GM21786 (cell line): ENCODE measurements at regions not wholly inside any gene's neighbourhood (a gene's known extent, or its start where the extent isn't known, plus 50 kb on each side); places are given as distances from the start of the nearest gene placed in this dataset.
"Not testable (repeated sequence)": the region's sequence is repeated elsewhere in the genome, so short reads cannot be mapped to it uniquely, and the experiment has no call there.

Source experiments
- ATAC-seq: cut with Tn5 transposase; IDR thresholded peaks from one replicate; pipeline ENCODE4 v1.9.1; 2021; ENCODE audit not compliant: unreplicated experiment

DNA sequence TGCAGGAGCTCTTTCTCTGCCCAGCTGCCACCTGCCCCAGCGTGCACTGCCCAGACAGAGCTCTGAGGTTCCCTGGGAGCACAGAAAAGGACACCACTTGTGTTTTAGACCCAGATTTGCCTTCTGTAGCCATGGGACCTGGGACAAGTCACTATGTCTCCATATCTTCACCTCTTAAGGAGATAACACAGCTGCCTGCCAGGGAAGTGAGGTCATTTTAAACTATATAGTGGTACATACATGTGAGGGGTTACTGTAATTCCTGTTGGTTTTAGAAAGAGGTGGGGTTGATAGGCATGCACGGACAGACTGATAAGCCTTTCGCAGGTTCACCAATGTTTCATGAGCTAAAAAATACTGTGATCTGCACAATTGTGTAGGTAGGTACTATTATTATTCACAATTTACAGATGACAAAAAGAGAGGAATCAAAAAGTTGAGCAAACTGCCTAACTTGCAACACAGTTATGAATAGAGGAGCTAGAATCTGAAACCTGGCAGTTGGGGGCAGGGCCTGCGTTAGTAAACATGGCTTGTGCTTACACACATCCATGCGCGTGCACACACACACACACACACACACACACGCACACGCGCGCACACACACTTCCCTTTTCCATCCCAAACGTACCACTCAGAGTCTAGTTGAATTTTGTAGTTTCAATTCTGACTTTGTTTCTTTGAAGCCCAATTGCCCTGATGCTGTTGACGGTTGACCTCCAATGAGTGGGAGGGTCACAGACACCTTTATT, 193.6 kb downstream of the FAM43A start:
- no peak for ATAC-seq

DNA sequence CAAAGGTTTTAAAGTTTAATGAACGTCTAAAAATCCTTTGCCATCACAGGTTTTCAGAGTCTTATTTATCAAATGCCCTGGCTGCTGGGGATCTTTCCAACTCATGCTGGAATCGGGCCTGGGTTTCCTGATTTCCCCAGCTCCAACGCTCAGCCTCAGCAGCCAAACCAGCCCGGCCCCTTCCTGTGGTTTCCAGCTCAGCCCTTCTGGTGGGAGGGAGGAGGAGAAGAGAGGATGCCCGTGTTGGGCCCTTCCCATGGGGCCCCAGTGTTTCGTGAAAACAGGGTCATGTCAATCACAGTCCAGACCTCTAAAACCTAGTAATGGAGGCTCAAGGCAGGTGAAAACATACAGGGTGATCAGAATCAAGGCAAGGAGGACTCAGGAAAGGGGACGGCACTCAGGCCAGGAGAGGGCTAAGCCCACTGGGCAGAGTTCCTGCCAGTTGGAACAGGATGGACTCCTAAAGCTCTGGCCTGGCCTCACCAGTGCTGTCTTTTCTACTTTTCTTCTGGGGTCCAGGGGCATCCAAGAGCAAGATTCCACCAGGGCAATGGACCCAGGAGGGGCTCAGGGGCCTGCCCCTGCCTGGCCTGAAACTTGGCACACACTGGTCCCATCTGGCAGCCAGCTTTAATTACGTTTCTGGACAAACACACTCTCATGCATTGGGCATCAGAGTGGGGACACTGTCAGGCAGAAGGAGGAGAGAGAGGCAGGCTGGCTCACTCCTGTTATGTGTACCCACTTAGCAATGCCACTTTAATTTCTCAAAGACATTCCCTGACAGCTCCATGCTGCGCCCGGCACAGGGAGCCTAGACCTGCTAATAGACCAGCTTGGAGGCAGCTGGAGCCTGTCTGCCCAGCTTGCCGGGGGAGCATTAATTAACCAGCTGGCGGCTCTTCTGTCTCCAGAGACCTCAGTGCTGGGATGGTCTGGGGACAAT, 194.6 kb downstream of the FAM43A start:
- no peak for ATAC-seq

DNA sequence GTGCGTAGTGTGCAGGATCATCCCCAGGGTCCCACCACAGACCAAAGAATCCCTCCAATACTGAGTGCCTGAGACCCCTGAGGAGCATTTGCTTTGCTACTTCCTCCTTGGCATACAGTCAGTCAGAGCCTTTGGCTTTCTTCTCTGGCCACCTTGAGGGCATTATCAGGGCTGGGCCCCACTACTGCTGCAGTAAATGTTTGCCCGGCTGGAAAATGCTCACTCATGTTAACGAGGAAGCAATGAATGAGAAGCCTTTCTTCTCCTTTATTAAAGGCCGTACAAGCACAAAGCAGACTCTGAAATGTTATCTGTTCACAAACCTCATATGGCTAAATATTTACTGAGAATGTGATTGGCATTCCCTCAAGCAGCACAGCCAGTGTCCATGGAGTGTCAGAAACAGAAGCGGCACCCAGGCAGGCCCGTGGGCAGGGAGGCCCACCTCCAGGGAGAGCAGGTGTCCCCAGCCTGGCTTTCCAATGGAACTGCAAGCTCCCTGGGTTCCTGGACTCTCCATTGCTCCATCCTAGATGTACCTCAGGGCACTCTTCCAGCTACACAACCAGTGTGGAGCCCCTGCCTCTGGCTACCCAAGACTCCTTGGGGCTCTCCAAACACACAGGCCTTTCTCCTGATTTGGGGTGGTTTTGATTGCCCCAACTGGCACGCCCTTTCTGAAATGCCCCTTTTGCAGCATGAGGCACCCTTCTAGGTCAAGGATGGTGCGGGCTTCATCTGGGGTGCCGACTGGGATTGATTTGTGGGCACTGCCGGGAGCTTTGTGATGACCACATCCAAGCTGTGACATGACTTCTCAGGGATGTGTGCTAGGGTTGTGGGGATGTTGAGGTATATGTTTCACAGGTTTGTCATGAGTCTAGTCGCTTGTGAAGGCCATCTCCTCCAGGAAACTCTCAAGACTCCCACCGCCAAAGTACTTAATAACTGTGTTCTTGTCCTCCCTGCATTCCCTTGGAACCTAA, 195.6 kb downstream of the FAM43A start:
- no peak for ATAC-seq

DNA sequence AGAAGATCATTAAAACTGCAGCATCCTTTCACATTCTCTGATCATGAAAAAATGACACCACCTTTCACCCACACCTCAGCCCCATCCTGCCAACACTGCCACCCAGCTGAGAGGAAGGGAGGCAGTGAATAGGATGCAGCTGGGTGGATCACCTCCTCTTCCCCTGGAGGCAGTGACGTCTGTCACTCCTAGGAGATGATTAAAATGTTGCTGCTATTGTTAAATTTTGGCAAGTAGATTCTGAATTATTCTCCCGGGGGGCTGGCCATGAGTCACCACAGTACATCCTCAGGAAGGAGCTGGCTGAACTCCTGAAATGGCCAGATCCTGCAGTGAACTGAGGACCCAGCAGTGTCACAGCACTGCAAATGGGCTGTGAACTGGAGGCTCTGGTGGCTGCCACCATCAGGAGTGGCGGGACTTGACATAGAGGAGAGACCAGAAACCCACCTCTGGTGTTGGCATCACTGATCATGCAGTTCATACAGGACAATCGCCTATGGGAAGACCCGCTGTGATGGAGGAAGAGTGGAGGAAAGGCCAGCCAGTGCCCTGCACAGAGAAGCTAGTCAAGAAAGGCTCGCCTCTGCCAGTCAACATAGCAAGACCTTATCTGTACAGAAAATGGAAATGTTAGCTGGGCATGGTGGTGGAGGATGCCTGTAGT, 199.1 kb downstream of the FAM43A start:
- no peak for ATAC-seq

DNA sequence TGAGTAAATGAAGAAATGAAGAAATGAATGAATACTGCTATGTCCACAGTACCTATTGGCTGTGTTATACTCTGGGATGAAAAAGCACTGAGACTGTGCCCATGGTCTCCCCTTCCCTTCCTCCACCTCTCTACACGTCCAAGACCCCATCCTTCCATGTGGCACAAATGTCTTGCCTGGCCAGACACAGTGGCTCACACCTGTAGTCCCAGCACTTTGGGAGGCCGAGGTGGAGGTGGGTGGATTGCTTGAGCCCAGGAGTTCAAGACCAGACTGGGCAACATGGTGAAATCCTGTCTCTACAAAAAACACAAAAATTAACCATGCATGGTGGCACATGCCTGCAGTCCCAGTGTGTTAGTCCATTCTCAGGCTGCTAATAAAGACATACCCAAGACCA, 200.1 kb downstream of the FAM43A start:
- ATAC-seq, result no peak

DNA sequence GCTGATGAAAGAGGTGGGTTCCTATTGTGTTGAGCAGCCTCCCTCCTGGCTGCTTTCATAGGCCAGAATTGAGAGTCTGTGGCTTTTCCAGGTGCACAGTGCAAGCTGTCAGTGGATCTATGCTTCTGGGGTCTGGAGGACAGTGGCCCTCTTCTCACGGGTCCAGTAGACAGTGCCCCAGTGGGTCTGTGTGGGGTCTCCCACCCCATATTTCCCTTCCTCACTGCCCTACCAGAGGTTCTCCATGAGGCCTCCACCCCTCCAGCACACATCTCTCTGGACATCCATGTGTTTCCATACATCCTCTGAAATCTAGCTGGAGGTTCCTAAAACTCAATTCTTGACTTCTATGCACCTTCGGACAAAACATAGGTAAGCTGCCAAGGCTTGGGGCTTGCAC, 201.2 kb downstream of the FAM43A start:
- ATAC-seq, result no peak

DNA sequence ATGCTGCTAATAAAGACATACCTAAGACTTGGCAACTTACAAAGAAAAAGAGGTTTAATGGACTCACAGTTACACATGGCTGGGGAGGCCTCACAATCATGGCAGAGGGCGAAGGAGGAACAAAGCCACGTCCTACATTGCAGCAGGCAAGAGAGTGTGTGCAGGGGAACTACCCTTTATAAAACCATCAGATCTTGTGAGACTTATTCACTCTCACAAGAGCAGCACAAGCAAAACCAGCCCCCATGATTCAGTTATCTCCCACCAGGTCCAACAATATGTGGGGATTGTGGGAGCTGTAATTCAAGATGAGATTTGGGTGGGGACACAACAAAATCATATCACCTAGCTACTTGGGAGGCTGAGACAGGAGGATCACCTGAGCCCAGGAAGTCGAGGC, 202.4 kb downstream of the FAM43A start:
- not testable (repeated sequence) for ATAC-seq

DNA sequence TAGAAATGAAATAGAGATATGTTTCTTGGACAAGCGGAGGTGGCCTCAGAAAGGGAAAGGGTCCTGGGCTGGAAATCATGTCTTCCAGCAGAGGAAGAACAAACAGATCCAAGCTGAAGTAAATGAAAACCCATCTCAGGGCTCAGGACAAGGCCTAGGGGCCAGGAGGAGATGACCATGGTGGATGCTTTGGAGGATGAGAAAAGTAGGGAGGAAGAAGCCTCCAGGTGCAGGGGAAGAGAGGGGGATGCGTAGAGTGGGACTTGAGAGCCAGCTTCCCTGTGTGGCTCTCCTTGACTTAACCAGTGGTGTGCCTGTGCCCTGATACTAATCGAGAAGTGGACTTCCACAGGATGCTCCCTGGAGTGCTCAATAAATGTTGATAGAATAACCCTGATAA, 203.2 kb downstream of the FAM43A start:
- no peak for ATAC-seq

DNA sequence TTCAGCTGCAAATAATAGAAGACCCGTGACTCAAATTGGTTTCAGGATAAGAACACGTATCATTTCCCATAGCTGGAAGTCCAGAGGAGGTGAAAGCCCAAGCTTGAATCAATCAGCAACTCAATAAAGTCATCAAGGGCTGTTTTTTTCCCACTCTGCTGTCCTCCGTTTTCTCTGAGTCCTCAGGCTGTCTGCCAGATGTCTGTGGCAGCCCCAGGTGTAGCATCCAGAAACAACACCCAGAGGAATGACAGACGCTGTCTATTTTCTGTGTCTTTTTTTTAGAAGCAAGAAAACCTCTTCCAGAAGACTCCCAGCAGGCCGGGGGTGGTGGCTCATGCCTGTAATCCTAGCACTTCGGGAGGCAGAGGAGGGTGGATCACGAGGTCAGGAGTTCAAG, 204.4 kb downstream of the FAM43A start:
- ATAC-seq, result no peak

DNA sequence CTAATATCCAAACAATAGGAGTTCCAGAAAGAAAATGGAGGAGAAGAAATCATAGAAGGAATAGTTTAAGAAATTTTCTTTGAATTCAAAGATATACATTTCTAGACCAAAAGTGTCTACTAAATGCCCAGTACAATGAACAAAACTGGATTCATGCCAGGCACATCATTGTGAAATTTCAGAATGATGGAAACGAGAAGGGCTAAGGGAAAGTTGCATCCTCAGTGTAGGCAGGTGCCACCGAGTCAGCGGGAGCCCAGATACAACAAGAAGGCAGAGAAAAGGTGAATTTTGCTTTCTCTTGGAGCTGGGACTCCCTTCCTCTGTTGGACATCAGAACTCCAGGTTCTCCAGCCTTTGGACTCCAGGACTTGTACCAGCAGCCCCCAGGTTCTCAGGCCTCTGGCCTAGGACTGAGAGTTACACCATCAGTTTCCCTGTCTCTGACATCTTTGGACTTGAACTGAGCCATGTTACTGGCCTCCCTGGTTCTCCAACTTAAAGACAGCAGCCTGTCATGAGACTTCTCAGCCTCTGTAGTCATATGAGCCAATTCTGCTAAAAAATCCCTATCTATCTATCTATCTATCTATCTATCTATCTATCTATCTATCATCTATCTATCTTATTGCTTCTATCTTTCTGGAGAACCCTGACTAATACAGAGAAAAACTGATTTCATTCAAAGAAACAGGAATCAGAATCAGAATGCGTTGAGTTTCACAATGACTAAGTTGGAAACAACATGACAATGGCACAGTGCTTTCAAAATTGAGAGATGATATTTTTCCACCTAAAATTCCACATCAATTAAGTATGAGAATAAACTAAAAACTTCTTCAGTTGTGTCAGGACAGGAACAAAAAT, 207.7 kb downstream of the FAM43A start:
- ATAC-seq, result no peak

DNA sequence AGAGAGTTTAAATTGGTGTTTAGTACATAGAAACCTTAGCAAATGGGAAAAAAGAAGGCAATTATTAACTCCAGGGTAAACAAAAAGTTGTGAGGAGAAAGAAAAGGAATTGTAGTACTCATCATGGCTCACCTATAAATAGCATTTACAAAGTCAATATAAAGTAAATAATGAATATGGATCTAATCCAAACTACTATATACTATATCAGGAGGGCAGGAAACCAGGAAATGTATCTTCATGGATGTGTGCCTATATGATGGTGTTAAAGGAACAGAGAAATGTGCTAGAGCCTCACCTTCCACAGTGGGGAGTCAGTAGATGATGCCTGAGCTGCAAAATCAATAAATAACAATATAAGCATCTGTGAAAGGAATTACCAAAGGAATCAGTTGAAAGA, 208.9 kb downstream of the FAM43A start:
- ATAC-seq, result no peak

DNA sequence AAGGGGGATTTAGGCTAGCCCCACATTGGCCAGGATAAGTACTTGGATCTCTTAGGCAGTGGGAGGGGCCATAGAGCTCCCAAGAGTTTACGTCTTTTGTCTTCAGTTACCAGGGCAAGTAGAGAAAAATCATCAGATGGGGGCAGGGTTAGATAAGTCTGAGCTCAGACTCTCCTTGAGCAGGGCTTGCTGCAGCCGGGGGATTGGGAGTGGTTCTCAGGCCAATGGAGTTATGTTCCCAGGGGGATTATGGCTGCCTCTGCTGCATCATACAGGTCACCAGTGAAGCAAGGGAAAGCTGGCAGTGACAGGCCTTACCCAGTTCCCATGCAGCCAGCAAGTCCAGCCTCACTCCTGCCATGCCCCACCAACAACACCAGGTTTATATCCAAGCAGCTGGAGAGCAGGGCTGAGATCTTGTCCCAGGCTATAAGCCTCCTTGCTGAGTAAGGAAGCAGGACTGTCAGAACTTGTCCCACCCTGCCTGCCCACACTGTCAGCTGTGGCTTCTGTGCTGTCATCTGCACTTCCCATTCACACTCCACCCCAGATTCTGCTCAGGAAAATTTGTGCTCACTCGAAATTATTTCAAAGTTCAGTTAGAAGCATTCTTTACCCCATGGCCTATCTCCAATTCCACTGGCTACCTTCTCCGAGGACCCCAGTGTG, 215.3 kb downstream of the FAM43A start:
- ATAC-seq, result no peak

DNA sequence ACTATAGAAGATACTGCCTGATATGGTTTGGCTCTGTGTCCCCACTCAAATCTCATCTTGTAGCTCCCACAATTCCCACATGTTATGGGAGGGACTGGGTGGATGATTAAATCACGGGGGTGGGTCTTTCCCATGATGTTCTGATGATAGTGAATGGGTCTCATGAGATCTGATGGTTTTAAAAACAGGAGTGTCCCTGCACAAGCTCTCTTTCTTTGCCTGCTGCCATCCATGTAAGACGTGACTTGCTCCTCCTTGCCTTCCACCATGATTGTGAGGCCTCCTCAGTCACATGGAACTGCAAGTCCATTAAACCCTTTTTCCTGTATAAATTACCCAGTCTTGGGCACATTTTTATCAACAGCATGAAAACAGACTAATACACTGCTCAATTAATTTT, 217.8 kb downstream of the FAM43A start:
- not testable (repeated sequence) for ATAC-seq

DNA sequence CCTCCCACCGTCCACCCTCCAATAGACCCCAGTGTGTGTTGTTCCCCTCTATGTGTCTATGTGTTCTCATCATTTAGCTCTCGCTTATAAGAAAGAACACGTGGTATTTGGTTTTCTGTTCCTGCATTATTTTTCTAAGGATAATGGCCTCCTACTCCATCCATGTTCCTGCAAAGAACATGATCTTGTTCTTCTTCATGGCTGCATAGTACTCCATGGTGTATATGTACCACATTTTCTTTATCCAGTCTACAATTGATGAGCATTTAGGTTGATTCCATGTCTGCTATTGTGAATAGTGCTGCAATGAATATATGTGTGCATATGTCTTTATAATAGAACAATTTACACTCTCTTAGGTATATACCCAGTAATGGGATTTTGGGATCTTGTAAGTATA, 219.3 kb downstream of the FAM43A start:
- not testable (repeated sequence) for ATAC-seq

DNA sequence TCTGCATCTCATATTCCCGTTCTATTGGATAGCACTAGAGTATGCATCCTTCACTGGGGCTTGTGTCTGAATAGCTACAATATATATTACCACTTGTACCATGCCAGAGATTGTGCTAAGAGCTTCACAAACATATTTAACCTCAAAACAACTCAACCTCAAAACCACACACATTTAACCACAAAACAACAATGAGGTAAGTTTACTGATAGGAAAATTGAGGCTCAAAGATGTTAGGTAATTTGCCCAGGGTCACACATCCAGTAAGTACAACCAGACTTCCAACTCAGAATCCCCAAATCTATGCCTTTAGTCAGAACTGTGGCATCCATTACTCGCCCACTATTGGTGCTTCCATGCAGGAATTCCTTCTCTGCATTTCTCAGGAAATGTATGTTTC, 220.0 kb downstream of the FAM43A start:
- no peak for ATAC-seq

DNA sequence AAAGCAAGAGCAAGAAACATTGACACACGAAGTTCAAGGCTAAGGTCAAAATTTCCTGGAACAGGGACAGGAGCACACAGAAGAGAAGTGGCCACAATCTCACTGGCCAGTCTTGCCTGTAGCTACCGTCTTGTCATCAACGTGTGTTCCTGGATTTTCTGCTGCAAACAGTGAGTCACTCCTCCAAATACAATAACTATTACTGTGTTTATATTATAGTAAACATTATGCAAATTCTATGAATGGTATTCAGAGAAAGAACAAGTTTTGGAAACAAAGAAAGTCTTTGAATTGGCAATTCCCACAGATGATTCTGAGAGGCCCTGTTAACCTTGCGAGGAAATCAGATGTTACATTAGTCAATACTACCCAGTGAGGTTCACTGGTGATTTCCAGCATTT, 220.5 kb downstream of the FAM43A start:
- ATAC-seq, result no peak

DNA sequence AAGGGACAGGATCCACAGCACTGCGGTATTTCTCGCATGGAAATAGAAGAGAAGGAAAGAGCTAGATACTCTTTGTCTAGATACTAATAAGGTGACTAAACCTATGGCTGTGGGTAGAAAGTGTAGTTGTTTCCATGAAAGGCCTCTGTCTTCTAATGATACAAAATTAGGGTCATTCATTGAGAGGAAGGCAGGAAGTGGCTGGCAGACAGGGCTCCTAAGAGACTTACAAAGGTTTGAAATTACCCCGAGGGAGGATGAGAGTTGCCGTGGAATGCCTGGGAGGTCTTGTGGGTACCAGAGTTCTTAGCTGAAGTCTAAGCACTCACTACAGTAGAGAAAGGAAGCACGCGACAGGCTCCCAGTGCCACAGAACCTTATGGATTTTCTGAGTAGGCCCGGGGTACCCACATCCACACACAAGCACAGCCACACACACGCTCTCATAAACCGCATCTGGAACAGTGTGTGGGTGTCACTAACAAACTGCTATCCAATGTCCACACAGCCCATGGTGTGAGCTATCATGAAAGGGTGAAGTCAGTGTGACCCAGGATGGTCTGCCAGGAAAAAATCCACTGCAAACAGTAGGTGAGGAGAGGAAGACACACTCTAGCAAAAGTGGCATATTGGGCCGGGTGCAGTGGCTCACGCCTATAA, 221.4 kb downstream of the FAM43A start:
- ATAC-seq, result no peak

DNA sequence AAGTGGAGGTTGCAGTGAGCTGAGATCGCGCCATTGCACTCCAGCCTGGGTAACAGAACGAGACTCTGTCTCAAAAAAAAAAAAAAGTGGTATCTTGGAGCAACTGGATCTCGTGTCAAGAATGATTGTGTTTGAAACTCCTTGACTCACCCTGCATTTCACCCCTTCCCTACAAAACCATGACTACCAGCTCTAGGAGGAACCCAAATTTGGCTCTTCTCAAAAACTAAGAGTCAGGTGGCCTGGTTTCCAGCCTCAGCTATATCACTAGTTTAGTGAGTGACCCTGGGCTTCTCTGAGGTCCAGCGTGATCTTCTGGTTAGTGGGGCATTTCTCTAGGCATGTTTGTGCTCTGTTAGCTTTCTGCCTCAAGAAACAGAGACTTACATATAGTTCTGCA, 222.1 kb downstream of the FAM43A start:
- ATAC-seq, result no peak
